ENCODE measurements at regions not wholly inside any gene's neighbourhood (a gene's known extent, or its start where the extent isn't known, plus 50 kb on each side); places are given as distances from the start of the nearest gene placed in this dataset.
A peak's percentile ranks its signal among the peaks of the same experiment; 100 is the strongest.

GRCh38 chr10:5303504-5303903 is 61.3 kb upstream of the UCN3 start (continued):
- TF ChIP-seq USF2 (IDR thresholded peaks at IDR 0.05; ENCODE audit: borderline replicate concordance, low read depth, low read length) (no peak), MEF2A (IDR thresholded peaks at IDR 0.05; ENCODE audit: borderline replicate concordance, low read depth) (no peak)

GRCh38 chr10:5305374-5305773 is 59.4 kb upstream of the UCN3 start:
- CTCF ChIA-PET: interaction anchor here (1.0 to 1.2 kb wide), 2 partner anchors 78 to 455 kb away, joined by 3 read pairs; no protein-coding TSS in a partner anchor
- 48% methylated on average over 7 of the region's 7 CpGs for WGBS (ENCODE audit: low lambda C conversion rate)
- Histone ChIP-seq H3K9me3 (no peaks in the 10 kb centered on the region), H3K27me3 (ENCODE audit: insufficient read depth) (no peaks in the 10 kb centered on the region; the same call in 1 of the 2 replicates), H3F3A (replicated peaks; ENCODE audit: insufficient read depth) (no peaks in the 10 kb centered on the region), H4K20me1 (ENCODE audit: insufficient read depth) (no peaks in the 10 kb centered on the region), H3K36me3 (replicated peaks in 1 of 2; ENCODE audit: control insufficient read depth in 1 of 2, insufficient read depth in 2 of 2, low read length in 1 of 2) (no peaks in the 10 kb centered on the region), H3K9ac (no peak overlapping the region), H3K27ac (ENCODE audit: low read depth in 2 of 2, low read length in 1 of 2) (no peak overlapping the region), H3K4me2 (no peak overlapping the region), H3K9me2 (no peaks in the 10 kb centered on the region), H2AFZ (ENCODE audit: low read depth) (no peak overlapping the region), H3K4me1 (ENCODE audit: control insufficient read depth in 1 of 2, insufficient read depth in 2 of 2, low read depth in 1 of 2, low read length in 1 of 2) (no peaks in the 10 kb centered on the region; a peak in 1 of 4 replicates), H3K4me3 (ENCODE audit: low read depth in 2 of 2, low read length in 1 of 2) (no peak overlapping the region), H3K79me2 (ENCODE audit: insufficient read depth) (no peaks in the 10 kb centered on the region)
- POLR2A ChIA-PET: no interaction called here
- TF ChIP-seq CHD2 (IDR thresholded peaks at IDR 0.05; ENCODE audit: low read length, partially characterized antibody) (no peak), CTCF (IDR thresholded peaks at IDR 0.05) (peak; percentile 30), FOSL2 (IDR thresholded peaks at IDR 0.05; ENCODE audit: borderline replicate concordance, low read depth) (no peak), RAD21 (IDR thresholded peaks at IDR 0.05; ENCODE audit: low read length) (peak; percentile 42; the same call in 1 of the 2 replicates), ELF1 (IDR thresholded peaks at IDR 0.05) (no peak), MEF2A (IDR thresholded peaks at IDR 0.05; ENCODE audit: borderline replicate concordance, low read depth) (no peak)
- DNase-seq: no peak

- Histone ChIP-seq H3F3A (replicated peaks; ENCODE audit: insufficient read depth) (no peaks in the 10 kb centered on the region), H2AFZ (ENCODE audit: low read depth) (no peak overlapping the region), H3K9me2 (no peaks in the 10 kb centered on the region), H3K4me2 (no peak overlapping the region), H3K9ac (no peak overlapping the region), H3K79me2 (ENCODE audit: insufficient read depth) (no peaks in the 10 kb centered on the region), H3K36me3 (replicated peaks in 1 of 2; ENCODE audit: control insufficient read depth in 1 of 2, insufficient read depth in 2 of 2, low read length in 1 of 2) (no peaks in the 10 kb centered on the region), H3K9me3 (no peaks in the 10 kb centered on the region), H3K4me1 (ENCODE audit: control insufficient read depth in 1 of 2, insufficient read depth in 2 of 2, low read depth in 1 of 2, low read length in 1 of 2) (no peaks in the 10 kb centered on the region; a peak in 1 of 4 replicates), H4K20me1 (ENCODE audit: insufficient read depth) (no peaks in the 10 kb centered on the region), H3K27ac (ENCODE audit: low read depth in 2 of 2, low read length in 1 of 2) (no peak overlapping the region), H3K4me3 (ENCODE audit: low read depth in 2 of 2, low read length in 1 of 2) (no peak overlapping the region), H3K27me3 (ENCODE audit: insufficient read depth) (no peaks in the 10 kb centered on the region; the same call in 1 of the 2 replicates)
- 31% methylated on average over 3 of the region's 3 CpGs for WGBS (ENCODE audit: low lambda C conversion rate)
- no peak for DNase-seq
- ChIA-PET CTCF (no interaction called here), POLR2A (no interaction called here)
- TF ChIP-seq NFIC (IDR thresholded peaks at IDR 0.05; ENCODE audit: borderline replicate concordance) (no peak), CHD2 (IDR thresholded peaks at IDR 0.05; ENCODE audit: low read length, partially characterized antibody) (no peak), REST (IDR thresholded peaks at IDR 0.05; ENCODE audit: low read depth, low read length) (no peak), USF2 (IDR thresholded peaks at IDR 0.05; ENCODE audit: borderline replicate concordance, low read depth, low read length) (no peak), USF1 (IDR thresholded peaks at IDR 0.05; ENCODE audit: borderline replicate concordance, low read depth) (no peak), JUND (IDR thresholded peaks at IDR 0.05) (no peak), MEF2A (IDR thresholded peaks at IDR 0.05; ENCODE audit: borderline replicate concordance, low read depth) (no peak), GATA2 (CRISPR knock-in tag; IDR thresholded peaks at IDR 0.05) (no peak), RFX5 (IDR thresholded peaks at IDR 0.05; ENCODE audit: low read length) (no peak), FOSL2 (IDR thresholded peaks at IDR 0.05; ENCODE audit: borderline replicate concordance, low read depth) (no peak), PBX3 (IDR thresholded peaks at IDR 0.05) (no peak), EZH2phosphoT487 (IDR thresholded peaks at IDR 0.05; ENCODE audit: borderline replicate concordance, low read depth) (no peak), GABPA (IDR thresholded peaks at IDR 0.05; ENCODE audit: low read depth) (no peak)
Measured at GRCh38 chr10:5310914-5311313, 53.9 kb upstream of the UCN3 start.

Measured in SK-N-SH (cell line).